ENCODE measurements at regions not wholly inside any gene's neighbourhood (a gene's known extent, or its start where the extent isn't known, plus 50 kb on each side); places are given as distances from the start of the nearest gene placed in this dataset.

DNA sequence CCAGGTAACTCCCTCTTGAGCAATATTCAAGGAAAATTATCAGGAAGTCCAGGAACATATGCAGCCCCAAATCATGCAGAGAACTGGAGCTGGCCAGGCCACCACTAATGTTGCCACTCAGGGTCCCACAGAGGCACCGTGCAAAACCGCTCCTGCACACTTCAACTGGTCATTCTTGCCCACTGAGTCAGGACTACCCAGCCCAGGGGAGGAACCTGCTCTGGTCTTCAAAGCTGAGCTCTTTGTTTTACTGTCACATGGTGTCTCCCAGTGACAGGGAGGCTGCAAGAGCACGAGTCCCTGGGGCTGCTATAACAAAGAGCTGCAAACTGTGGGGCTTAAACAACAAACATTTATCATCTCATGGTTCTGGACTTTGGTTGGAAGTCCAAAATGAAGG is 336.0 kb upstream of the PRDM1 start:
- DNase-seq (ENCODE audit: insufficient read length) (no peak), FAIRE-seq (no peak)
- no peak for TF ChIP-seq POLR2A (IDR thresholded peaks at IDR 0.05; ENCODE audit: low read depth, low read length)
- no peak for TF ChIP-seq TAF1 (IDR thresholded peaks at IDR 0.05; ENCODE audit: borderline replicate concordance, low read depth, low read length)
- TF ChIP-seq POLR2AphosphoS5 (IDR thresholded peaks at IDR 0.05; ENCODE audit: low read depth, low read length): no peak

- FAIRE-seq: peak; percentile 46
- no peak for DNase-seq (ENCODE audit: insufficient read length)
- no peak for TF ChIP-seq POLR2AphosphoS5 (IDR thresholded peaks at IDR 0.05; ENCODE audit: low read depth, low read length)
- TF ChIP-seq POLR2A (IDR thresholded peaks at IDR 0.05; ENCODE audit: low read depth, low read length): no peak
- TF ChIP-seq TAF1 (IDR thresholded peaks at IDR 0.05; ENCODE audit: borderline replicate concordance, low read depth, low read length): no peak
These were observed 337.4 kb upstream of the PRDM1 start for GRCh38 chr6:105748737-105749161.

DNA sequence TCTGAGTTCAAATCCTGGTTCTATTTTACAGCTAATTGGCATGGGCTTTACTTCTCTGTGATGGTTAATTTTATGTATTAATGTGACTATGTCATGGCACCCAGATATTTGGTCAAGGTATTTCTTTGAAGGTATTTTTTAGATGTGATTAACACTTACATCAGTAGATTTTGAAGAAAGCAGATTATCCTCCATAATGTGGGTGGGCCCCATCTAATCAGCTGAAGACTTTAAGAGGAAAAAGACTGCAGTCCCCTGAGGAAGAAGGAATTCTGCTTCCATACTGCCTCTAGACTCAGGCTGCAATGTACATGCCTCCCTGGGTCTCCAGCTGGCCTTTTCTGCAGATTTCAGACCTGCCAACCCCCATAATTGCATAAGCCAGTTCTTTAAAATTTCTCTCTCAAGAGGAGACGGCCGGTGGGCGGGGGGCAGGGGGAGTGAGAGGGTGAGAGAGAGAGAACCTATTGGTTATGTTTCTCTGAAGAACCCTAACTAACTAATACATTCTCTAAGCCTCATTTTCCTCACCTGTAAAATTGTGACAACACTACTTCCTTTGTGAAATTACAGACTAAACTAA is 338.2 kb upstream of the PRDM1 start:
- DNase-seq (ENCODE audit: insufficient read length) (no peak), FAIRE-seq (no peak)
- TF ChIP-seq POLR2AphosphoS5 (IDR thresholded peaks at IDR 0.05; ENCODE audit: low read depth, low read length) (no peak), TAF1 (IDR thresholded peaks at IDR 0.05; ENCODE audit: borderline replicate concordance, low read depth, low read length) (no peak), POLR2A (IDR thresholded peaks at IDR 0.05; ENCODE audit: low read depth, low read length) (no peak)

DNA sequence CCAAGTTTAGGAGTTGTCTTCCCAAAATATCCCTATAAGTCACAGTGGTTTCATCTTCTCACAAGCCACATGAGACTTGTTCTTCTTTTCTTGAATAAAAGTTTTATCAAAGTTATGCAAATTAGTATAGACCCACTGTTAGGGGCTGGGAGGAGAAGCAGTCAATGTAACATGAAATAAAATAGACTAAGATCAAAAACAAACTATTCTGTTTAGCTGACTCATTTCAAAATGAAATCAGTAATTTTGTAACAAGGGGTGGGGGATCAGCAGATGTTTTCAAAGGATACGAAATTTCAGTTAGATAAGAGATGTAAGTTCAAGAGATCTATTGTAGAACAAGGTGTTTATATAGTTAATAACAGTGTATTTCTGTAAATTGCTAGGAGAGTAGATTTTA is 339.6 kb upstream of the PRDM1 start:
- DNase-seq (ENCODE audit: insufficient read length): no peak
- TF ChIP-seq POLR2A (IDR thresholded peaks at IDR 0.05; ENCODE audit: low read depth, low read length) (no peak), TAF1 (IDR thresholded peaks at IDR 0.05; ENCODE audit: borderline replicate concordance, low read depth, low read length) (no peak), POLR2AphosphoS5 (IDR thresholded peaks at IDR 0.05; ENCODE audit: low read depth, low read length) (no peak)
- peak; percentile 30 for FAIRE-seq

- DNase-seq (ENCODE audit: insufficient read length) (no peak), FAIRE-seq (peak; percentile 14)
- TF ChIP-seq POLR2AphosphoS5 (IDR thresholded peaks at IDR 0.05; ENCODE audit: low read depth, low read length): no peak
- no peak for TF ChIP-seq POLR2A (IDR thresholded peaks at IDR 0.05; ENCODE audit: low read depth, low read length)
- TF ChIP-seq TAF1 (IDR thresholded peaks at IDR 0.05; ENCODE audit: borderline replicate concordance, low read depth, low read length): no peak
These were observed 340.0 kb upstream of the PRDM1 start for GRCh38 chr6:105746130-105746505.

GRCh38 chr6:105745464-105746129 is 340.5 kb upstream of the PRDM1 start:
- FAIRE-seq (no peak), DNase-seq (ENCODE audit: insufficient read length) (no peak)
- TF ChIP-seq POLR2A (IDR thresholded peaks at IDR 0.05; ENCODE audit: low read depth, low read length) (no peak), TAF1 (IDR thresholded peaks at IDR 0.05; ENCODE audit: borderline replicate concordance, low read depth, low read length) (no peak), POLR2AphosphoS5 (IDR thresholded peaks at IDR 0.05; ENCODE audit: low read depth, low read length) (no peak)

DNA sequence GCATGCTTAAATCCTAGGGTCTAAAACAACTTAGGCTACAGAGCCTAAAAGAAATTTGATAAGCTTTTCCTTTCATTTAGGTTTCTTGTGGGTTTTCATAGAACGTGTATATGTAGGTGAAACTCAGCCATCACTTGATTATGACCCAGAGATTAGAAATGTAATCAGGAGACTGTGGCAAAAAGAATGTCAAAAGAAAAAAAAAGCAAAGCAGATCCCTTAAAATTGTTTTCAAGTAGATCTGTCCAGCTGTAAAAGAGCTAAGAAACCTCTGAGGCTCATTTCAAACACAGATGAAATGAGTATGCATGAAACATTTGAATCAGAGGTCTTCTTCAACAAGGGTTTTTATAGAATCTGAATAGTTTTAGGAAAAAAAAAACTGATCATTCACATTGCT is 341.3 kb upstream of the PRDM1 start:
- DNase-seq (ENCODE audit: insufficient read length): no peak
- TF ChIP-seq POLR2AphosphoS5 (IDR thresholded peaks at IDR 0.05; ENCODE audit: low read depth, low read length): no peak
- no peak for TF ChIP-seq POLR2A (IDR thresholded peaks at IDR 0.05; ENCODE audit: low read depth, low read length)
- no peak for FAIRE-seq

- FAIRE-seq (peak; percentile 48), DNase-seq (ENCODE audit: insufficient read length) (no peak)
- TF ChIP-seq TAF1 (IDR thresholded peaks at IDR 0.05; ENCODE audit: borderline replicate concordance, low read depth, low read length) (no peak), POLR2AphosphoS5 (IDR thresholded peaks at IDR 0.05; ENCODE audit: low read depth, low read length) (no peak), POLR2A (IDR thresholded peaks at IDR 0.05; ENCODE audit: low read depth, low read length) (no peak)
These were observed 338.2 kb upstream of the PREP start for GRCh38 chr6:105740946-105741645.

GRCh38 chr6:105739764-105740163 is 336.9 kb upstream of the PREP start:
- no peak for FAIRE-seq
- TF ChIP-seq POLR2A (IDR thresholded peaks at IDR 0.05; ENCODE audit: low read depth, low read length) (no peak), POLR2AphosphoS5 (IDR thresholded peaks at IDR 0.05; ENCODE audit: low read depth, low read length) (no peak), TAF1 (IDR thresholded peaks at IDR 0.05; ENCODE audit: borderline replicate concordance, low read depth, low read length) (no peak)
- no peak for DNase-seq (ENCODE audit: insufficient read length)

DNA sequence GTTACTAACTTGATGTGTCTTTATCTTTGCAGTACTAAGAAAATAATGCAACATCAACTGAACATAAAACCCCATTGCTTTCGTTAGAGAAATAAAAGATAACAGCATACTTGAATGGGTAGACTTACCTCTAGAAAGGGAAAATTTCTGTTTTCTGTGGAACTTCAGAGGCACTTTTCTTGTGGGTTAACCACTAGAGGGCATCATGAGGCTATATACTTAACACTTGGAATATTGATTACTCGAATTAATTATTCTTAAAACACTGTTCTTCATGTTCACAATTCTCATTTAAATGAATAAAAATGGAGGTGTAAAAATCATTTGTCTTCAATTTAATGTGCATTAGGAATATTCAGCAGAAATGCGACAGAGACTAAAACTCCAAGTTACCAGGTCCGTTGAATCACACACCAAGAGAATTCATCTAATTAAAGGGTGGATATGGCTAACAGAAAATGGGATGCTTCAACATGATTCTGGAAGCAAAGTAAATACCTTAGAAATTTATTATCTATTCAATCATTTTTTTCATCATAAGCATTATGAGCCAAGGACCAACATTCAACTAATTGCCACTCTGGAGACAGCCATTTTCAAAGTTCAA is 330.8 kb upstream of the PREP start:
- DNase-seq (ENCODE audit: insufficient read length) (no peak), FAIRE-seq (peak; percentile 40)
- TF ChIP-seq POLR2A (IDR thresholded peaks at IDR 0.05; ENCODE audit: low read depth, low read length) (no peak), TAF1 (IDR thresholded peaks at IDR 0.05; ENCODE audit: borderline replicate concordance, low read depth, low read length) (no peak), POLR2AphosphoS5 (IDR thresholded peaks at IDR 0.05; ENCODE audit: low read depth, low read length) (no peak)

DNA sequence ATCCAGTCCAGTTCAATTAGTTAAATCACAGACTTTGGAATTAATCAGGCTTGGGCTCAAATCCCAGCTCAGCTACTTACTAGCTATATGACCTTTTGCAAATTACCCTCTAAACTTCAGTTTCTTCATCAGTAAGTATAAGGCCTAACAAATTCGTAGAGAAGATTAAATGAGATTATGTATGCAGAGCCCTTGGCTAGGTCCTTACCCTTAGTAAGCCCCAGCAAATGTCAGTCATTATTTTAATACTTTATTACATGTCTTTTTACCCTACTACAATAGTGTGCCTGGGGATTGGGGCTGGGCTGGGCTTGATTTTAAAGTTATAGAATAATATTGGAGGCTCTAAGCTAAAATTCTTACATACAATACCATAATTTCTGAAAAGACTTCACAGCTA is 326.1 kb upstream of the PREP start:
- no peak for DNase-seq (ENCODE audit: insufficient read length)
- FAIRE-seq: no peak
- no peak for TF ChIP-seq TAF1 (IDR thresholded peaks at IDR 0.05; ENCODE audit: borderline replicate concordance, low read depth, low read length)
- TF ChIP-seq POLR2AphosphoS5 (IDR thresholded peaks at IDR 0.05; ENCODE audit: low read depth, low read length): no peak
- TF ChIP-seq POLR2A (IDR thresholded peaks at IDR 0.05; ENCODE audit: low read depth, low read length): no peak

Measured in GM12892 (cell line).